Prostate gland (tissue), 2 donors: ENCODE measurements at regions not wholly inside any gene's neighbourhood (a gene's known extent, or its start where the extent isn't known, plus 50 kb on each side); places are given as distances from the start of the nearest gene placed in this dataset.

Experiments
- CTCF ChIP-seq, 4 experiments: fragments of 200-600 bp in 2 of 4; fragments of 450-650 bp in 2 of 4; sonication (generic) in 2 of 4; IDR thresholded peaks; 1 replicate in 3 of 4; 2 replicates in 1 of 4; pipeline ENCODE4 v1.5.1; 2016 to 2019; ENCODE audit warnings: antibody characterized with exemption in 4 of 4, mild to moderate bottlenecking in 2 of 4, moderate library complexity in 2 of 4
- POLR2A ChIP-seq: fragments of 450-650 bp; IDR thresholded peaks from one replicate; pipeline ENCODE4 v1.6.1; 2016; ENCODE audit warnings: antibody characterized with exemption, mild to moderate bottlenecking

GRCh38 chr13:21901811-21902708 is 231.2 kb downstream of the FGF9 start:
- TF ChIP-seq CTCF (IDR thresholded peaks at IDR 0.05) (no peak), POLR2A (no peak)
